ENCODE measurements at regions not wholly inside any gene's neighbourhood (a gene's known extent, or its start where the extent isn't known, plus 50 kb on each side); places are given as distances from the start of the nearest gene placed in this dataset.

DNA sequence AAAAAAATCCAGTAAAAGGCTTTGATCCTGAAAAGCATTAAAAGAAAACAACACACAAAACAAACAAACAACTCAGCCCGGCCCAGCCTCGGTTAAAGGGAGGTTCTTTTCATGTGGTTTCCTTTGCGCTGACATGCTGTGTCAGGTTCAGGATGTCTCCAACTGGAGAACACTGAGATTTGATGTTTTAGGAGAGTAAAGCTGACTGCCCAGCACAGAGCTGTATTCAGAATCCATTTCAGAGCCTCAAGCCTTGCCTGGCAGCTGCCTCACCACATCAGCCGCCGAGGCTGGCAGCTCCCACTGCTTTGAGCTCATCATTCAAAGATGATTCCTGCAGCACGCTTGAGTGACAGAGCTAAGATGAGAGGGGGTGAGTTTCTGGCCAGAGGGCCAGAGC is 205.8 kb upstream of the LYZL1 start:
- H3K4me1 Mint-ChIP-seq, result peaks cover 33% of the 10 kb centered on the region
- TF ChIP-seq, protein P1, sequence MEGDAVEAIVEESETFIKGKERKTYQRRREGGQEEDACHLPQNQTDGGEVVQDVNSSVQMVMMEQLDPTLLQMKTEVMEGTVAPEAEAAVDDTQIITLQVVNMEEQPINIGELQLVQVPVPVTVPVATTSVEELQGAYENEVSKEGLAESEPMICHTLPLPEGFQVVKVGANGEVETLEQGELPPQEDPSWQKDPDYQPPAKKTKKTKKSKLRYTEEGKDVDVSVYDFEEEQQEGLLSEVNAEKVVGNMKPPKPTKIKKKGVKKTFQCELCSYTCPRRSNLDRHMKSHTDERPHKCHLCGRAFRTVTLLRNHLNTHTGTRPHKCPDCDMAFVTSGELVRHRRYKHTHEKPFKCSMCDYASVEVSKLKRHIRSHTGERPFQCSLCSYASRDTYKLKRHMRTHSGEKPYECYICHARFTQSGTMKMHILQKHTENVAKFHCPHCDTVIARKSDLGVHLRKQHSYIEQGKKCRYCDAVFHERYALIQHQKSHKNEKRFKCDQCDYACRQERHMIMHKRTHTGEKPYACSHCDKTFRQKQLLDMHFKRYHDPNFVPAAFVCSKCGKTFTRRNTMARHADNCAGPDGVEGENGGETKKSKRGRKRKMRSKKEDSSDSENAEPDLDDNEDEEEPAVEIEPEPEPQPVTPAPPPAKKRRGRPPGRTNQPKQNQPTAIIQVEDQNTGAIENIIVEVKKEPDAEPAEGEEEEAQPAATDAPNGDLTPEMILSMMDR (IDR thresholded peaks at IDR 0.05), result no peak
- TF ChIP-seq EZH2phosphoT487 (IDR thresholded peaks at IDR 0.05), result no peak
- TF ChIP-seq EZH2 (IDR thresholded peaks at IDR 0.05), result no peak
- H3K36me3 Mint-ChIP-seq, result no peaks in the 10 kb centered on the region
- Histone ChIP-seq H3K27ac (no peak overlapping the region), H3K9ac (no peak overlapping the region), H3F3A (ENCODE audit: low read depth) (no peaks in the 10 kb centered on the region), H2AFZ (replicated peaks) (no peak overlapping the region), H3K27me3 (no peaks in the 10 kb centered on the region), H3K36me3 (no peaks in the 10 kb centered on the region), H3K79me2 (ENCODE audit: low read depth) (no peaks in the 10 kb centered on the region), H3K9me3 (ENCODE audit: low read depth) (no peaks in the 10 kb centered on the region), H3K4me2 (no peak overlapping the region), H4K20me1 (ENCODE audit: low read depth) (no peaks in the 10 kb centered on the region), H3K4me1 (peaks cover 10% of the 10 kb centered on the region), H3K4me3 (no peak overlapping the region)
- no peak overlapping the region for H3K4me3 Mint-ChIP-seq
- no peak for DNase-seq (ENCODE audit: low spot score)
- H3K9me3 Mint-ChIP-seq, result peaks cover 5% of the 10 kb centered on the region
- H3K27me3 Mint-ChIP-seq (ENCODE audit: insufficient read depth, low read depth), result peaks cover 4% of the 10 kb centered on the region
- peak overlapping the region; percentile 33 for H3K27ac Mint-ChIP-seq

DNA sequence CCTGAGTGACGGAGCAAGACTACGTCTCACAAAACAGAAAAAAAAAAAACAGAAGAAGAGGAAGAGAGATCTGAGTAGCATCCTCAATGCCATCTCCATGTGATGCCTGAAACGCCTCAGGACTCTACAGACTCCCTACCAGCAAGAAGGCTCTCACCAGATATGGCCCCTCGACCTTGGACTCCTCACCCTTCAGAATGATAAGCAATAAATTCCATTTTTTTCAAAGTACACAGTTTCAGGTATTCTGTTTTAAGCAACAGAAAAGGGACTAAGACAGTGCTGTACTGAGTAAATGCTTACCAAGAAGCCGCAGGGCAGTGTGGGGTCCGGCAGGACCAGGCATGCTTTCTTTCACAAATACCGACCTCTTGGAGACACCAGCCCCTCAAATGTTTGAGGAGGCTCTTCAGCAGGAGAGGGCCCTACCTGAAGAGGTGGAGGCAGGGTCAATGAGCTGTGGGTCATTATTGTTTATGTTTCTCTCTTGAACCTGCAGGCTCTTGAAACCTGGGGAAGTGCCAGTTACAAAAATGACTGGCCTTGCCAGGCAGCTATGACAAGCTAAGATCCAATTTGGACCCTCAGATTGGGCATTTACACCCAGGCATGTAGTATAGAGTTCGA is 204.1 kb upstream of the LYZL1 start:
- H3K27ac Mint-ChIP-seq, result no peak overlapping the region
- TF ChIP-seq, protein P1 (IDR thresholded peaks at IDR 0.05), result no peak
- no peak for TF ChIP-seq EZH2phosphoT487 (IDR thresholded peaks at IDR 0.05)
- TF ChIP-seq EZH2 (IDR thresholded peaks at IDR 0.05), result no peak
- no peaks in the 10 kb centered on the region for H3K36me3 Mint-ChIP-seq

DNA sequence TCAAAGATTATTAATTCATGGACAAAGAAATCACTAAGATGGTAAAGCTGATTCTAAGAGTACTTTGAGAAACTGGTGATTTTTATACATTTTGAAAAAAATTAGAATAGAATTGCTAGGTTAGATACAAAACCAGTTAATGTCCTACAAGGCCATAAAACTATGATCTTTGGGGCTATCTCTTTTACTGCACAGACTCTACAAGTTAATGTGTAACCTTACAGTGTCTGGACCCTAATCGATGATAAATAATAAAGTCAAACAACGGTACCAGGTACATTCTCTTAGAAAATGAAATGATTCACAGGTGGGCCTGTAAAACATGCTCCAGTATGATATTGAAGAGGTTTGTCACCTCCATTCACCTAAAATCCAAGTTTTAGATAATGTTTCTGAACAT is 199.8 kb upstream of the LYZL1 start:
- no peaks in the 10 kb centered on the region for H3F3A ChIP-seq (ENCODE audit: low read depth)
- no peak overlapping the region for H3K4me3 ChIP-seq
- no peak overlapping the region for H3K9ac ChIP-seq
- TF ChIP-seq, protein P1 (IDR thresholded peaks at IDR 0.05), result no peak
- TF ChIP-seq EZH2phosphoT487 (IDR thresholded peaks at IDR 0.05) (no peak), EZH2 (IDR thresholded peaks at IDR 0.05) (no peak)
- no peaks in the 10 kb centered on the region for H3K4me1 ChIP-seq
- DNase-seq (ENCODE audit: low spot score), result no peak
- H3K27ac Mint-ChIP-seq, result no peak overlapping the region
- H3K27me3 ChIP-seq, result no peaks in the 10 kb centered on the region
- no peaks in the 10 kb centered on the region for H3K4me1 Mint-ChIP-seq
- no peak overlapping the region for H3K27ac ChIP-seq
- H3K36me3 ChIP-seq, result no peaks in the 10 kb centered on the region
- H4K20me1 ChIP-seq (ENCODE audit: low read depth), result no peaks in the 10 kb centered on the region
- H3K4me2 ChIP-seq, result no peak overlapping the region
- no peaks in the 10 kb centered on the region for H3K79me2 ChIP-seq (ENCODE audit: low read depth)
- no peak overlapping the region for H3K4me3 Mint-ChIP-seq
- H3K36me3 Mint-ChIP-seq, result no peaks in the 10 kb centered on the region
- H2AFZ ChIP-seq (replicated peaks), result no peak overlapping the region
- no peaks in the 10 kb centered on the region for H3K9me3 ChIP-seq (ENCODE audit: low read depth)
- peaks cover 8% of the 10 kb centered on the region for H3K27me3 Mint-ChIP-seq (ENCODE audit: insufficient read depth, low read depth)
- H3K9me3 Mint-ChIP-seq, result peaks cover 6% of the 10 kb centered on the region

More for the DNA sequence above, 204.1 kb upstream of the LYZL1 start:
- H3K27ac ChIP-seq, result no peak overlapping the region
- H3K9me3 ChIP-seq (ENCODE audit: low read depth), result no peaks in the 10 kb centered on the region
- no peak overlapping the region for H3K4me2 ChIP-seq
- H3K36me3 ChIP-seq, result no peaks in the 10 kb centered on the region
- Mint-ChIP-seq H3K9me3 (peaks cover 5% of the 10 kb centered on the region), H3K4me3 (no peak overlapping the region), H3K4me1 (peaks cover 23% of the 10 kb centered on the region), H3K27me3 (ENCODE audit: insufficient read depth, low read depth) (peaks cover 9% of the 10 kb centered on the region)
- no peak overlapping the region for H3K4me3 ChIP-seq
- no peak overlapping the region for H2AFZ ChIP-seq (replicated peaks)
- H3K79me2 ChIP-seq (ENCODE audit: low read depth), result no peaks in the 10 kb centered on the region
- no peaks in the 10 kb centered on the region for H3F3A ChIP-seq (ENCODE audit: low read depth)
- no peaks in the 10 kb centered on the region for H3K4me1 ChIP-seq
- H4K20me1 ChIP-seq (ENCODE audit: low read depth), result no peaks in the 10 kb centered on the region
- H3K27me3 ChIP-seq, result no peaks in the 10 kb centered on the region
- DNase-seq (ENCODE audit: low spot score), result no peak
- no peak overlapping the region for H3K9ac ChIP-seq

All from neural progenitor cell (in vitro differentiated cells).